Ascending aorta (tissue), 2 donors: ENCODE measurements at regions not wholly inside any gene's neighbourhood (a gene's known extent, or its start where the extent isn't known, plus 50 kb on each side); places are given as distances from the start of the nearest gene placed in this dataset.

Experiments
- DNase-seq, 2 donors: peaks; one replicate each; pipeline ENCODE4 v3.0.0-alpha.2; 2019; ENCODE audit warnings: low spot score in 2 of 2
- H3K27ac ChIP-seq, 2 donors: fragments of 200-600 bp; sonication (generic); one replicate each; pipeline ENCODE4 v1.5.1; 2016 to 2017; ENCODE audit warnings: mild to moderate bottlenecking in 1 of 2
- H3K27me3 ChIP-seq: fragments of 200-600 bp; sonication (generic); one replicate; pipeline ENCODE4 v1.5.1; 2017
- H3K36me3 ChIP-seq, 2 donors: fragments of 200-600 bp; sonication (generic); one replicate each; pipeline ENCODE4 v1.5.1; 2016
- H3K4me1 ChIP-seq, 2 donors: fragments of 200-600 bp; sonication (generic); one replicate each; pipeline ENCODE4 v1.5.1; 2016 to 2017; ENCODE audit warnings: mild to moderate bottlenecking in 1 of 2
- H3K4me3 ChIP-seq, 2 donors: fragments of 200-600 bp; sonication (generic); one replicate each; pipeline ENCODE4 v1.5.1; 2016 to 2017; ENCODE audit warnings: mild to moderate bottlenecking in 1 of 2
- H3K9me3 ChIP-seq, 2 donors: fragments of 200-600 bp; sonication (generic); one replicate each; pipeline ENCODE4 v1.5.1; 2016
- CTCF ChIP-seq, 3 experiments: fragments of 200-600 bp in 2 of 3; fragments of 450-650 bp in 1 of 3; sonication (generic) in 2 of 3; IDR thresholded peaks; one replicate each; pipeline ENCODE4 v1.5.1; 2016 to 2019; ENCODE audit warnings: antibody characterized with exemption in 3 of 3, mild to moderate bottlenecking in 1 of 3, moderate library complexity in 1 of 3
- intact Hi-C: fragments of 100-400 bp; cut with DNase I; formaldehyde crosslinking; loops from one replicate; pipeline ENCODE4 v1.15.1; 2023

DNA sequence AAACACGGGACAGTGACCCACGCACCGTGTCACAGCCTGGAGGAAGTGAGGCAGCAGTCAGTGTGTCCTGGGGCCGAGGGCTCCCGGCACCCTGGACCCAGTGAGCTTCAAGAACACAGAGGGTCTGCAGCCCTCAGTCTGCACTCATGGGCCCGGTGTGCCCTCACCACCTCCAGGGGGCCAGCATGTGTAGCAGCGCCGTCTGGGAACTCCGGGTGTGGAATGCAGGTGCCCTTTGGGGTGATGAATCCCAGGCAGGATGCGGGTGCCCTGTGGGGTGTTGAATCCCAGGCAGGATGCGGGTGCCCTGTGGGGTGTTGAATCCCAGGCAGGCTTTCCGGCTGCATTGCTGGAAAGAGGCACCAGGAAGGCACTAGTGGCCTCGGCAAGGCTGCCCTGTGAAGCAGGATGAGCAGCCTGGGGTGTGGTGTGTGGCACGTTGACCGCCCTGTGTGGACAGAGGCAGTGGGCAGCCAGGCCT, 1399.9 kb downstream of the BRD1 start:
- intact Hi-C loops = no loop called here
- TF ChIP-seq CTCF (IDR thresholded peaks at IDR 0.05) = no peak
- H3K27me3 ChIP-seq = no peaks in the 10 kb centered on the region

GRCh38 chr22:48426466-48427380, 1401.0 kb downstream of the BRD1 start:
- no peaks in the 10 kb centered on the region for H3K4me1 ChIP-seq
- no peaks in the 10 kb centered on the region for H3K9me3 ChIP-seq
- H3K4me3 ChIP-seq = no peak overlapping the region
- TF ChIP-seq CTCF (IDR thresholded peaks at IDR 0.05) = no peak
- H3K27me3 ChIP-seq = no peaks in the 10 kb centered on the region
- intact Hi-C loops = no loop called here
- no peak overlapping the region for H3K27ac ChIP-seq
- no peaks in the 10 kb centered on the region for H3K36me3 ChIP-seq
- peak in 1 of 2 donors; percentile 50 for DNase-seq

More for the DNA sequence above, 1399.9 kb downstream of the BRD1 start:
- H3K4me3 ChIP-seq = no peak overlapping the region
- H3K27ac ChIP-seq = no peak overlapping the region
- no peaks in the 10 kb centered on the region for H3K4me1 ChIP-seq
- H3K36me3 ChIP-seq = no peaks in the 10 kb centered on the region
- DNase-seq = peak in 1 of 2 donors; percentile 54
- no peaks in the 10 kb centered on the region for H3K9me3 ChIP-seq

GRCh38 chr22:48425641-48426040, 1402.0 kb downstream of the BRD1 start:
- DNase-seq = peak in 1 of 2 donors; percentile 56
- no peaks in the 10 kb centered on the region for H3K36me3 ChIP-seq
- intact Hi-C loops = no loop called here
- no peaks in the 10 kb centered on the region for H3K27me3 ChIP-seq
- H3K4me1 ChIP-seq = no peaks in the 10 kb centered on the region
- no peak overlapping the region for H3K4me3 ChIP-seq
- no peak overlapping the region for H3K27ac ChIP-seq
- H3K9me3 ChIP-seq = no peaks in the 10 kb centered on the region
- TF ChIP-seq CTCF (IDR thresholded peaks at IDR 0.05) = no peak

DNA sequence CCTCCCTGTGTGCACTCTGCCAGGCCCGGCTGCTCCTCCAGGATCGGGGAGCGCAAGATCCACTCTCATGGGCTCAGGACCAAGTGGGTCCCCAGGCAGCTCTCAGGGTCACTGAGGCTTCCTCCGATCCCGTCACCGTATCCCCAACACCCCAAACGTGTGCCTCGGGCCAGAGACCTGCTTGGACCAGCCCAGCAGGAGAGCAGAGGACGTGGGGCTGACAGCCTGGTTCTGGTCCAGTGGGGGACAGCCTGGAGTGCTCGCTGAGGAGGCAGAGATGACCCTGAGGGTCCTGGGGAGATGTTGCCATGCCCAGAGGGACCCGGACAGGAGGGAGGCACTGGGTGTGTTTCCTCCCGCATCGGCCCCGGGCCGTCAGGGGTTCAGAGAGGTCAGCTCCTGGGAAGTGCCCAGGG, 1402.6 kb downstream of the BRD1 start:
- peak in 1 of 2 donors; percentile 52 for DNase-seq
- no peak overlapping the region for H3K4me3 ChIP-seq
- H3K36me3 ChIP-seq = no peaks in the 10 kb centered on the region
- H3K4me1 ChIP-seq = no peaks in the 10 kb centered on the region
- H3K27ac ChIP-seq = no peak overlapping the region
- intact Hi-C loops = no loop called here
- H3K27me3 ChIP-seq = no peaks in the 10 kb centered on the region
- no peak for TF ChIP-seq CTCF (IDR thresholded peaks at IDR 0.05)
- no peaks in the 10 kb centered on the region for H3K9me3 ChIP-seq

DNA sequence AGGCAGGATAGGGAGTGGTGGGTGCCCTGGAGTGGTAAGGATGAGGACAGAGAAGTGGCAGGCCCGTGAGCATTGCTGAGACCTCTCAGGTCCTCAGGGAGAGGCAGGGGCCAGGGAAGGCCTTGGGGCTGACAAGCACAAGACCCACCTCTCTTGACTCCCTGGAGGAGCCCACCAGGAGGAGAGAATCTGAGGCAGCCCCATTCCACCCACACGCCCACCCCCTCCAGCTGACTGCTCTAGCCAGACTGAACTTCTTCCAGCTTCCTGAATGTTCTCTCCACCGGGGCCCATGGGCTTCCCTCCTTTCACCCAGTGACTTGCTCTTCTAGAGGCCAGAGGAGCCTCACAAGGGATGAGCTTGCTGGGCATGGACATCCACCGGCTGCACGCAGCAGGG, 1403.0 kb downstream of the BRD1 start:
- Histone ChIP-seq H3K4me3 (no peak overlapping the region), H3K4me1 (no peaks in the 10 kb centered on the region), H3K36me3 (no peaks in the 10 kb centered on the region), H3K9me3 (no peaks in the 10 kb centered on the region), H3K27ac (no peak overlapping the region), H3K27me3 (no peaks in the 10 kb centered on the region)
- peak in 1 of 2 donors; percentile 60 for DNase-seq
- intact Hi-C loops = no loop called here
- TF ChIP-seq CTCF (IDR thresholded peaks at IDR 0.05) = no peak
